ENCODE measurements at regions not wholly inside any gene's neighbourhood (a gene's known extent, or its start where the extent isn't known, plus 50 kb on each side); places are given as distances from the start of the nearest gene placed in this dataset.

GRCh38 chr11:100434821-100435641 lies 252.1 kb upstream of the ARHGAP42 start:
- TF ChIP-seq CTCF (IDR thresholded peaks at IDR 0.05) = no peak
- no peak for TF ChIP-seq REST (IDR thresholded peaks at IDR 0.05; ENCODE audit: insufficient read depth in 1 of 2, low read depth in 2 of 2, low read length in 1 of 2)
- TF ChIP-seq POLR2AphosphoS5 (IDR thresholded peaks at IDR 0.05; ENCODE audit: low read depth, low read length) = no peak
- no peak for TF ChIP-seq SIN3A (IDR thresholded peaks at IDR 0.05; ENCODE audit: borderline replicate concordance, insufficient read depth, low read depth, low read length)

Data from Panc1 (cell line).